ENCODE measurements at regions not wholly inside any gene's neighbourhood (a gene's known extent, or its start where the extent isn't known, plus 50 kb on each side); places are given as distances from the start of the nearest gene placed in this dataset.

- TF ChIP-seq EZH2 (IDR thresholded peaks at IDR 0.05) (no peak), POLR2AphosphoS5 (IDR thresholded peaks at IDR 0.05; ENCODE audit: borderline replicate concordance, low read depth, low read length) (no peak)
Observed at GRCh38 chr18:43934322-43934721, 657.0 kb upstream of the SYT4 start.

Measured in SK-N-MC (cell line).